Activated CD4-positive, alpha-beta T cell treated with anti-CD3 and anti-CD28 coated beads, Interleukin-2, amount 50 U/mL, for 4 hours (primary cell): ENCODE measurements at regions not wholly inside any gene's neighbourhood (a gene's known extent, or its start where the extent isn't known, plus 50 kb on each side); places are given as distances from the start of the nearest gene placed in this dataset.
A peak's percentile ranks its signal among the peaks of the same experiment; 100 is the strongest.

Experiments used
- DNase-seq, 2 experiments: peaks; one replicate each; pipeline ENCODE4 v3.0.0-alpha.2; 2020

- no peak for DNase-seq
Measured at GRCh38 chr7:28231176-28231575, 50.6 kb upstream of the JAZF1 start.

GRCh38 chr7:28236560-28236959 lies 56.0 kb upstream of the JAZF1 start:
- DNase-seq = no peak

GRCh38 chr7:28237363-28237762 lies 56.8 kb upstream of the JAZF1 start:
- DNase-seq = no peak

GRCh38 chr7:28239823-28240204 lies 59.2 kb upstream of the JAZF1 start:
- DNase-seq = no peak

- DNase-seq = no peak
Measured at GRCh38 chr7:28240481-28240880, 59.9 kb upstream of the JAZF1 start.

- DNase-seq = no peak
Measured at GRCh38 chr7:28243861-28244260, 63.3 kb upstream of the JAZF1 start.

- DNase-seq = no peak
Measured at GRCh38 chr7:28245123-28245878, 64.7 kb upstream of the JAZF1 start.

- DNase-seq = no peak
Measured at GRCh38 chr7:28246921-28247461, 66.4 kb upstream of the JAZF1 start.

GRCh38 chr7:28258240-28258639 lies 77.6 kb upstream of the JAZF1 start:
- DNase-seq = no peak

GRCh38 chr7:28260969-28261368 lies 80.4 kb upstream of the JAZF1 start:
- DNase-seq = no peak

- no peak for DNase-seq
Measured at GRCh38 chr7:28263622-28264271, 83.2 kb upstream of the JAZF1 start.

- DNase-seq = no peak
Measured at GRCh38 chr7:28266402-28266801, 85.8 kb upstream of the JAZF1 start.

- DNase-seq = no peak
Measured at GRCh38 chr7:28267012-28267411, 86.4 kb upstream of the JAZF1 start.

GRCh38 chr7:28269700-28270361 lies 89.2 kb upstream of the JAZF1 start:
- no peak for DNase-seq

GRCh38 chr7:28270536-28270935 lies 89.9 kb upstream of the JAZF1 start:
- no peak for DNase-seq

GRCh38 chr7:28272461-28272877 lies 91.9 kb upstream of the JAZF1 start:
- peak; percentile 21 for DNase-seq

GRCh38 chr7:28276298-28276697 lies 95.7 kb upstream of the JAZF1 start:
- no peak for DNase-seq

GRCh38 chr7:28277364-28277763 lies 96.8 kb upstream of the JAZF1 start:
- DNase-seq = no peak

- DNase-seq = no peak
Measured at GRCh38 chr7:28277958-28278357, 97.4 kb upstream of the JAZF1 start.

GRCh38 chr7:28280516-28280915 lies 99.9 kb upstream of the JAZF1 start:
- no peak for DNase-seq

- no peak for DNase-seq
Measured at GRCh38 chr7:28290496-28290895, 109.9 kb upstream of the JAZF1 start.

- DNase-seq = no peak
Measured at GRCh38 chr7:28291559-28291958, 111.0 kb upstream of the JAZF1 start.

GRCh38 chr7:28292834-28293526 lies 112.4 kb upstream of the JAZF1 start:
- no peak for DNase-seq
